Esophagus muscularis mucosa (tissue), 4 donors: ENCODE measurements at regions not wholly inside any gene's neighbourhood (a gene's known extent, or its start where the extent isn't known, plus 50 kb on each side); places are given as distances from the start of the nearest gene placed in this dataset.

Experiments
- DNase-seq: peaks from one replicate; pipeline ENCODE4 v3.0.0-alpha.2; 2017; ENCODE audit errors: extremely low spot score
- H3K27ac ChIP-seq, 4 donors: fragments of 200-600 bp; sonication (generic); replicated peaks in 1 of 4; 1 replicate in 3 of 4; 2 replicates in 1 of 4; pipeline ENCODE4 v1.5.1; 2016 to 2019; ENCODE audit warnings: mild to moderate bottlenecking in 1 of 4
- H3K27me3 ChIP-seq, 4 donors: fragments of 200-600 bp; sonication (generic); one replicate each; pipeline versions ENCODE4 v1.5.1 to v1.6.0; 2016 to 2019
- H3K36me3 ChIP-seq, 4 donors: fragments of 200-600 bp; sonication (generic); one replicate each; pipeline ENCODE4 v1.5.1; 2016 to 2019
- H3K4me1 ChIP-seq, 4 donors: fragments of 200-600 bp; sonication (generic); one replicate each; pipeline ENCODE4 v1.5.1; 2016 to 2019
- H3K4me3 ChIP-seq, 4 donors: fragments of 200-600 bp; sonication (generic); 1 replicate in 2 of 4; 2 replicates in 2 of 4; pipeline ENCODE4 v1.5.1; 2016 to 2019; ENCODE audit warnings: mild to moderate bottlenecking in 4 of 4, moderate library complexity in 1 of 4
- H3K9me3 ChIP-seq, 4 donors: fragments of 200-600 bp; sonication (generic); 1 replicate in 3 of 4; 2 replicates in 1 of 4; pipeline ENCODE4 v1.5.1; 2016 to 2019
- EP300 ChIP-seq: sonication (generic); formaldehyde crosslinking; IDR thresholded peaks from one replicate; pipeline ENCODE4 v1.6.1; 2017; ENCODE audit warnings: antibody characterized with exemption
- POLR2A ChIP-seq: fragments of 450-650 bp; IDR thresholded peaks from one replicate; pipeline ENCODE4 v1.6.1; 2017; ENCODE audit warnings: antibody characterized with exemption, moderate library complexity, mild to moderate bottlenecking, low read depth
- POLR2AphosphoS5 ChIP-seq, 2 donors: sonication (generic); formaldehyde crosslinking; IDR thresholded peaks; one replicate each; pipeline ENCODE4 v1.6.1; 2017; ENCODE audit warnings: antibody characterized with exemption in 2 of 2
- WGBS: methylation state at CpG from one replicate; pipeline ENCODE4 v1.1.5; 2018; 5-methylcytosine and 5-hydroxymethylcytosine counted together
- intact Hi-C: fragments of 100-400 bp; cut with DNase I; formaldehyde crosslinking; loops from one replicate; pipeline ENCODE4 v1.15.1; 2023
- TF ChIP-seq, protein P1 (sequence below), 3 experiments: fragments of 200-600 bp in 2 of 3; fragments of 450-650 bp in 1 of 3; sonication (generic) in 2 of 3; IDR thresholded peaks; one replicate each; pipeline ENCODE4 v1.5.1; 2017 to 2019; ENCODE audit warnings: antibody characterized with exemption in 3 of 3, mild to moderate bottlenecking in 2 of 3, moderate library complexity in 1 of 3

DNA sequence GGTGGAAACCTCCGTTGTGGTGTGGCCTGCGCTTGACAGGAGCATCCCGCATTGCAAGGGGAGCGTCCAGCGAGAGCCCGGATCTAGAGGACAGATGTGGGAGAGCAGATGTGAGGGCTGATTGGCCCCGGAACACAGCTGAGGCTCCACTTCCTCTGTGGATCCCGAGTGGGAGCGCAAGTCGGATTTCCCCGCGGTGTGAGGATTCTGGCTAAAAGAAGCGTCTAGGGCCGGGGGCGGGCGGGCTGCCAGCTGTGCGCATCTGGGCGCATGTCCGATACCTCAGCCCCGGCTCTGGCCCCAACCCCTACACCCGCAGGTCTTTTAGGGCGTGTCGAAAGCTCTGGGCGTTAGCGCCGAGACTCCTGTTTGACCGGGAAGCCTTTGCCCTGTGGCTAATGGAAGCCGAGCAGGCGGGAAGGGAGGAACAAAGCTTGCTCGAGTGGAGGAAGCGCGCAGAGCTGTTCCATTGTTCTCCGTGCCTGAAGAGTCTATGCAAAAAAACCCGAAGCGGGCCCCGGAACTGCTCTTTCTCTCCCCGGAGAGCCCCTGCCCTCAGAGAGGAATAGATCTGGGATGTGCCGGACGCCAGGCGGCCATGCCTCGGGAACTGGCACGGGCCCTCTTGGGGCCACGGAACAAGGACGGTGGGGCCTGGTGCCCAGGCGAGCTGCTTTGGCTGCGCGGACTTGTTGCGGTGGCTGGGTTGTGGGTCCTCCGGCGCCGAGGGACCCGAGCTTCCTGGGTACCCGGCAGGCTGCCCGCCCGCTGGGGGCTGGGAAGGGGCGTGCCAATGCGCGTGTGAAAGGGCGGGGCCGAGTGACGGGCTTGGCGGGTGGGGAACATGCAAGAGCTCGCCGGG, 111.1 kb downstream of the NAV1 start:
- Histone ChIP-seq H3K27me3 (no peaks in the 10 kb centered on the region), H3K36me3 (no peaks in the 10 kb centered on the region), H3K27ac (peak overlapping the region; percentile 70 to 88 (median 78)), H3K4me3 (peak overlapping the region; percentile 57 to 74 (median 64)), H3K9me3 (no peaks in the 10 kb centered on the region), H3K4me1 (peaks cover 51 to 66% (median 63%) of the 10 kb centered on the region in 4 donors)
- WGBS = 48% methylated on average over 19 of the region's 64 CpGs
- TF ChIP-seq POLR2A (no peak), POLR2AphosphoS5 (IDR thresholded peaks at IDR 0.05) (peak; percentile 61 to 70)
- intact Hi-C loops = loop anchor here (5.0 kb wide), 1 partner anchor 47 kb away; no protein-coding TSS in a partner anchor
- peak; percentile 95 for DNase-seq

DNA sequence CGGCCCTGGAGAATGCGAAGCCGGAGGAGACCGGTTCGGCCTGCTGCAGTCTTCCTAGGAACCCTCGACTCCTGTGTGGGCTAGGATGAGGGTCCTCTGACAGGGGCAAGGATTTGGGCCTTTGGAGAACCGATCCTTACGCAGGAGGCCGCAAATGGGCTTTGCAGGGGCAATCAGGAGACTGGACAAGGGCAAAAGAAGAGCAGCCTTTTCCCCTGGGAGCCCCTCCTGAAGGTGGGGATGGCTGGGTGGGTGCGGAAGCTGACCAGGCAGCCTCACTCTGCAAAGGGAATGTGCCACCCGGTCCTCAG, 111.7 kb downstream of the NAV1 start:
- DNase-seq = no peak
- Histone ChIP-seq H3K4me1 (peaks cover 57 to 72% (median 69%) of the 10 kb centered on the region in 4 donors), H3K27ac (peak overlapping the region; percentile 70 to 88 (median 78)), H3K27me3 (no peaks in the 10 kb centered on the region), H3K4me3 (peak overlapping the region; percentile 57 to 74 (median 64)), H3K36me3 (no peaks in the 10 kb centered on the region), H3K9me3 (no peaks in the 10 kb centered on the region)
- intact Hi-C loops = no loop called here
- TF ChIP-seq POLR2AphosphoS5 (IDR thresholded peaks at IDR 0.05) (no peak), EP300 (no peak), POLR2A (no peak)
- TF ChIP-seq, protein P1, sequence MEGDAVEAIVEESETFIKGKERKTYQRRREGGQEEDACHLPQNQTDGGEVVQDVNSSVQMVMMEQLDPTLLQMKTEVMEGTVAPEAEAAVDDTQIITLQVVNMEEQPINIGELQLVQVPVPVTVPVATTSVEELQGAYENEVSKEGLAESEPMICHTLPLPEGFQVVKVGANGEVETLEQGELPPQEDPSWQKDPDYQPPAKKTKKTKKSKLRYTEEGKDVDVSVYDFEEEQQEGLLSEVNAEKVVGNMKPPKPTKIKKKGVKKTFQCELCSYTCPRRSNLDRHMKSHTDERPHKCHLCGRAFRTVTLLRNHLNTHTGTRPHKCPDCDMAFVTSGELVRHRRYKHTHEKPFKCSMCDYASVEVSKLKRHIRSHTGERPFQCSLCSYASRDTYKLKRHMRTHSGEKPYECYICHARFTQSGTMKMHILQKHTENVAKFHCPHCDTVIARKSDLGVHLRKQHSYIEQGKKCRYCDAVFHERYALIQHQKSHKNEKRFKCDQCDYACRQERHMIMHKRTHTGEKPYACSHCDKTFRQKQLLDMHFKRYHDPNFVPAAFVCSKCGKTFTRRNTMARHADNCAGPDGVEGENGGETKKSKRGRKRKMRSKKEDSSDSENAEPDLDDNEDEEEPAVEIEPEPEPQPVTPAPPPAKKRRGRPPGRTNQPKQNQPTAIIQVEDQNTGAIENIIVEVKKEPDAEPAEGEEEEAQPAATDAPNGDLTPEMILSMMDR (IDR thresholded peaks at IDR 0.05) = no peak
- WGBS = 72% methylated on average over 7 of the region's 11 CpGs

DNA sequence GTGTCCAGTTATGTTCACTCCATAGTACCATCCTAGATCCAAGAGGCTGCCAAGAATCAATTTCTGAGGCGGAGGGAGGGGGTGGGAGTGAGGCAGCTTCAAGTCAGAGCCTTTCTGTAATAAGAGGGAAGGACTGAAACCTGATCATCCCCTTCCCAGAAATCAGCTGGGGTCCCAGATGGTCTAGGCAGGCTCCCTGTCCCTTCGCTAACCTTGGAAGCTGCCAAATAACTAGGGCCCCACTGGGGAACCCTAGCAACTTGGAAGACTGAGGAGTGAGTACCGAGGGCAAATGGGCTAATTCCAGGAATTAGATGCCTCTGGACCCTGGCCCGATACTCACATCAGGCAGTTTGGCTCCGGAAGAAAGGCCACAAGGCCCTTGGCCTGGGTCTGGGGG, 113.3 kb downstream of the NAV1 start:
- intact Hi-C loops = no loop called here
- Histone ChIP-seq H3K4me3 (no peak overlapping the region), H3K27ac (no peak overlapping the region), H3K36me3 (no peaks in the 10 kb centered on the region), H3K27me3 (no peaks in the 10 kb centered on the region), H3K9me3 (no peaks in the 10 kb centered on the region), H3K4me1 (peaks cover 64 to 79% (median 74%) of the 10 kb centered on the region in 4 donors)
- TF ChIP-seq, protein P1 (IDR thresholded peaks at IDR 0.05) = no peak
- TF ChIP-seq EP300 = no peak
- no peak for TF ChIP-seq POLR2A
- TF ChIP-seq POLR2AphosphoS5 (IDR thresholded peaks at IDR 0.05) = no peak
- WGBS = 100% methylated on average over 4 of the region's 5 CpGs
- DNase-seq = no peak

DNA sequence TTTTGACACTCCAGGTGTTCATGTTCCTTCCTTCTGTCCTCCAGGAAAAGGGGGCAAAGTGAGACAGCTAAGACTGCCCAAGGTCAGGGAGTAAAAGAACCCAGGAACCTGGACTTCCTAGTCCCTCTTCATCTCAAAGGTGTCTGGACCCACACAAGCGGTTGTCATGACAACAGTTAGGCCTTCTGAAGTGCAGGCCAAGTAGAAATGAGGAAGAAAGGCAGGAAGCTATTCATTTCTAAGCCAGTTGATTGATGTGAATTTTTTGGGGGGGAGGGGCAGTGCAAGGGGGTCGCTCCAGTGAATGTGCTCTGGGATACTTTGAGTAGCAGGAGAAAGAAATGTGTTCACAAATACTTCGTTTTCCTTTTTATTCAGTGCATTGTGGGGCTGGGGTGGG, 114.3 kb downstream of the NAV1 start:
- H3K27me3 ChIP-seq = no peaks in the 10 kb centered on the region
- H3K27ac ChIP-seq = no peak overlapping the region
- no peaks in the 10 kb centered on the region for H3K9me3 ChIP-seq
- no peaks in the 10 kb centered on the region for H3K36me3 ChIP-seq
- TF ChIP-seq, protein P1 (IDR thresholded peaks at IDR 0.05) = no peak
- TF ChIP-seq POLR2AphosphoS5 (IDR thresholded peaks at IDR 0.05) = no peak
- no peak for TF ChIP-seq EP300
- no peak for TF ChIP-seq POLR2A
- DNase-seq = no peak
- no peak overlapping the region for H3K4me3 ChIP-seq
- intact Hi-C loops = no loop called here
- peaks cover 60 to 69% (median 64%) of the 10 kb centered on the region in 4 donors for H3K4me1 ChIP-seq
- WGBS = 80% methylated on average over 3 of the region's 3 CpGs

DNA sequence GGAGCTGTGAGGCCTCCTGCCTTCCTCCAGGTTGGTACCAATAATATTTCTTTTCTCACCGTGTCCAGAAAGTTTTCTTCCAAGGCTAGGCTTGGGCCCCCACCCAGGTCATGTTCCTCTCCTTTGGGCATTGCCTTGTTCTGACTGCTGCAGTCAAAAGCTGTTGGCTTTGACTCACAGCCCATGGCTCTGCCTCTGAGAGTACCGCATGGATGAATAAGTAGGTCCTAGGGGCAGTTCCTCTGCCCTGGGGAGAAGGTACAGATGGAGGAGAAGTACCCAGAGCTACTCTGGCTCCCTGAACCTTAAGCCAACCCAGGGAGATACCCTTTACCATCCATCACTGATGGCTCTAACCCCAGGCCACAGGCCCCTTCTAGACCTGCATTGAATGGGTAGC, 115.0 kb downstream of the NAV1 start:
- DNase-seq = no peak
- no peaks in the 10 kb centered on the region for H3K9me3 ChIP-seq
- H3K27ac ChIP-seq = no peak overlapping the region
- H3K4me1 ChIP-seq = peaks cover 56 to 62% (median 59%) of the 10 kb centered on the region in 4 donors
- no peaks in the 10 kb centered on the region for H3K36me3 ChIP-seq
- no peaks in the 10 kb centered on the region for H3K27me3 ChIP-seq
- intact Hi-C loops = no loop called here
- WGBS = 93% methylated on average over 2 of the region's 2 CpGs
- no peak for TF ChIP-seq POLR2AphosphoS5 (IDR thresholded peaks at IDR 0.05)
- TF ChIP-seq, protein P1 (IDR thresholded peaks at IDR 0.05) = no peak
- TF ChIP-seq POLR2A = no peak
- no peak for TF ChIP-seq EP300
- no peak overlapping the region for H3K4me3 ChIP-seq
